Mucosa of rectum (tissue), 2 donors: ENCODE measurements at regions not wholly inside any gene's neighbourhood (a gene's known extent, or its start where the extent isn't known, plus 50 kb on each side); places are given as distances from the start of the nearest gene placed in this dataset.

ENCODE experiments used
- H3K27ac ChIP-seq, 2 donors: one replicate each; pipeline ENCODE4 v1.7.0; 2013; ENCODE audit warnings: inconsistent platforms in 2 of 2, low read depth in 2 of 2, low read length in 2 of 2
- H3K27me3 ChIP-seq, 2 donors: one replicate each; pipeline ENCODE4 v1.7.0; 2013; ENCODE audit warnings: low read length in 2 of 2; ENCODE audit not compliant: control insufficient read depth in 2 of 2, insufficient read depth in 2 of 2
- H3K36me3 ChIP-seq, 2 donors: one replicate each; pipeline ENCODE4 v1.7.0; 2013; ENCODE audit warnings: low read length in 2 of 2; ENCODE audit not compliant: control insufficient read depth in 2 of 2, insufficient read depth in 2 of 2
- H3K4me1 ChIP-seq, 2 donors: one replicate each; pipeline ENCODE4 v1.7.0; 2013; ENCODE audit warnings: low read length in 2 of 2, mild to moderate bottlenecking in 1 of 2; ENCODE audit not compliant: control insufficient read depth in 2 of 2, insufficient read depth in 2 of 2
- H3K4me3 ChIP-seq, 2 donors: one replicate each; pipeline ENCODE4 v1.7.0; 2013; ENCODE audit warnings: low read length in 2 of 2
- H3K9ac ChIP-seq, 2 donors: one replicate each; pipeline ENCODE4 v1.7.0; 2013; ENCODE audit warnings: low read length in 2 of 2, low read depth in 1 of 2, mild to moderate bottlenecking in 1 of 2
- H3K9me3 ChIP-seq, 2 donors: one replicate each; pipeline ENCODE4 v1.7.0; 2013; ENCODE audit warnings: low read length in 2 of 2; ENCODE audit not compliant: control insufficient read depth in 2 of 2
- donor health status: healthy.
- donor health status: Normal muscosa, but diverticular disease.

DNA sequence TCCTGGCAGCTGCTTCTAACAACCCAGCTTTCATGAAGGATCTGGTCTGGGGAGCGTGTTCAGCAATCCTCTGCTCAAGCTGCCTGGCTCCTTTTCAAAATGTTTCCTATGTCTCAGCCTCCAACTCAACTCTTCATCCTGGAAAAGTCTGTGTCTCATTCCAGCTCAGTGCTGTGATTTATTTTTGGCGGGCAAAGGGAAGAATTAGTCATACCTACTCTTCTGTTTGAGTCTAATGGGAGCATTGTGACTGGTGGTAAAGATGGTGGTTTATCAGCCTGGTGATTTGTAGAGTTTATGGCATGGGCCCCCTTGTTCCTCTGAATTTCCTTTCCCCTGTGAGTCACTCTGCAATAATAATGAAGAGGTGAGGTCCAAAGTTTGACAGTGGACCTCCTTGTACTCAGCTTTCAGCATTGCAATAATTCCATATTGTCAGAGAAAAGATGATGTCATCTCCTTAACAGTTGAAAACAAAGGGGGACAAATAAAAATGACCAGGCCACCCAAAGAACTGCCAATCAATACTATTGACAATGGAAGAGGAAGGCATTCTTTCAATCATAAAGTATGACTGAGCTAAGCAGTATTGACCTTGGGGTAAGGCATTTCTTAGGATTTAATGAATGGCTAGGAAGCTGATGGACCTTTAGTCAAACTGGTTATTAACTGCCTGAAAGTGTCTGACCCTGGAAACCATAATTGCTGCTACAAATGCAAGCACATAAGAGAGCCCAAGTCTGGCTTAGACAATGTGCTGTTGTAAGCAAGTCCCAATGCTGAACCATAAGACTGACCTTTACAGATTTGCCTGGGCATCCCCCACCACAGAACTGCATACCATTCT is 204.7 kb upstream of the MCTP2 start:
- Histone ChIP-seq H3K9me3 (no peaks in the 10 kb centered on the region), H3K27ac (no peak overlapping the region), H3K4me1 (no peaks in the 10 kb centered on the region), H3K4me3 (no peak overlapping the region), H3K27me3 (no peaks in the 10 kb centered on the region), H3K9ac (no peak overlapping the region), H3K36me3 (no peaks in the 10 kb centered on the region)

DNA sequence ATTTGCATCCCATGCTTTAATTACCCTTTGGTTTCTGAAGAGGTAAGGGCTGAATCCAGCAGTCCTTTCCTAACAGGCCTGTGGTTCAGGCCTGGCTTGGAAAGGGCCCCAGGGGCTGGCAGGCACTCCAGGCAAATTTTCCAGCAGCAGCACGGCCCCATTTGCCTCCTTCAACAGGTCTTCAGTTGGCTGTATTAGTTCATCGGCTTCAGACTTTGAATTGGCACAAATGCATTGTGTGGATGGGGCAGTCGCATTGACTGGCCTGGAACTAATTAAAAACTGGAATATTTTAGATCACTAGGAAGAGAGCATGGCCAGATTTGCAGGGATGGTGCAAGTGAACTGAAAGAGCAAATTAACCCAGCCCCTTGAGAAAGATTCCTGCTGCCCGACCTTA is 207.8 kb upstream of the MCTP2 start:
- Histone ChIP-seq H3K9ac (no peak overlapping the region), H3K36me3 (no peaks in the 10 kb centered on the region), H3K4me1 (no peaks in the 10 kb centered on the region), H3K27me3 (no peaks in the 10 kb centered on the region), H3K27ac (no peak overlapping the region), H3K4me3 (no peak overlapping the region), H3K9me3 (no peaks in the 10 kb centered on the region)

DNA sequence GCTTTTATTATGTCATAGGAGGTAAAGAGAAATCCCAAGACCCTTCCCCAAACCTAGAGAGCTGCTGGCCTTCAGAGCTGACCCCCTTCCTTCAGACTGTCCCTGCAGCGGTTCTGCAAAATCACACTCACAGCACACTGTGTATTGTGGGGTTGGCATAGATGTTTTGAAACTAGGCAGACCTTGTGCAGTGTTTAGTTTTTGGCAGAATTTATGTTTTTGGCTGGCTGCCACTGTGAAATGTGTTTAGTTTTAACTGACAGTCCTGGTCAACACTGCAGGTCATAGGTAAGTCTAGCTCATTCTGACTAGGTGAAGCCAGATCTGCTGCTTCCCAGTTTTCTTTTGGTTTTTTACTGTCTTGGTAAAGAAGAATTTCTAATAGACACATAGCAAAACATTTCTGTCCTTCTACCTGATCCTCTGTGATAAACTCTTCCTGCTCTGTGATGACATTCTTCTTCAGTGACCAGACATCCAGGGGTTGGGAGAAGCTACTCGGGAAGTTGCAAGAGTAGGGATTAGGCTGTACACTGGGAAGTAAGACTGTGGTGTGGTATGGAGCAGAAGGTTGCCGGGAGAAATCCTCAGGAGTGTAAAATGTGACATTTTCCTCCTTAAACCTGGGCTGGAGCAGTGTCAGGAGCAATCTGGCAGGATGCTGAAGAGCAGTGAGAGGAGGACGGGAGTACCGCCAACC is 209.6 kb upstream of the MCTP2 start:
- Histone ChIP-seq H3K9ac (no peak overlapping the region), H3K27ac (no peak overlapping the region), H3K36me3 (no peaks in the 10 kb centered on the region)

DNA sequence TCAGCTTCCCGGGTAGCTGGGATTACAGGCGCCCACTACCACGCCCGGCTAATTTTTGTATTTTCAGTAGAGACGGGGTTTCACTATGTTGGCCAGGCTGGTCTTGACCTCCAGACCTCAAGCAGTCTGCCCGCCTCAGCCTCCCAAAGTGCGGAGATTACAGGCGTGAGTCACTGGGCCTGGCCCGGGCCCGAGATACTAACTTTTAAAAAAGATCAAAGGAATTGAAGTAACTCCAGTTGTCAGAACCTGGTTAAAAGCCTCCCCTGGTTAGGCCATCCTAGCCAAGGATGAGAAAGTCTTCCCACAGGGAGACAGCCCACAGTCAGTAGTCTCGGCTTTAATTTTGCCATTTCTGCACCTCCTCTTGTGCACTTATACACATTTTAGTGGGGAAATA is 212.3 kb upstream of the MCTP2 start:
- no peaks in the 10 kb centered on the region for H3K36me3 ChIP-seq
- H3K9ac ChIP-seq, result no peak overlapping the region
- H3K4me3 ChIP-seq, result no peak overlapping the region
- H3K27ac ChIP-seq, result no peak overlapping the region
- no peaks in the 10 kb centered on the region for H3K9me3 ChIP-seq
- no peaks in the 10 kb centered on the region for H3K4me1 ChIP-seq
- no peaks in the 10 kb centered on the region for H3K27me3 ChIP-seq

More for the DNA sequence above, 209.6 kb upstream of the MCTP2 start:
- Histone ChIP-seq H3K9me3 (no peaks in the 10 kb centered on the region), H3K4me3 (no peak overlapping the region), H3K4me1 (no peaks in the 10 kb centered on the region), H3K27me3 (no peaks in the 10 kb centered on the region)

DNA sequence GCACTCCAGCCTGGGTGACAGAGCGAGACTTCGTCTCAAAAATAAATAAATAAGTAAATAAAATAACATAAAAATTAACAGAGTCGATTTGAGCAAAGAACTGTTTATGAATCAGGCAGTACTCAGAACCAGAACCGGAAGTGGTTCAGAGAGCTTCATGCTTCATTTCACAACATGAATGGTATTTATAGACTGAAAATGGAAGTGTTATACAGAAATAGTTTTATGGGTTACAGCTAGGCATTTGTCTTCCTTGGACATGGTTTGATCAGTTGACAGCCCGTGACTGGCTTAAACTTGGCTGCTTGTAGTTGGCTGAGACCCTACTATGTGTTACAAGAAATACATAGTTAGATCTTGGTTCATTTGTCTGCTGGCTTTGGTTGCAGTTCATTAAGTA is 216.0 kb upstream of the MCTP2 start:
- Histone ChIP-seq H3K27me3 (no peaks in the 10 kb centered on the region), H3K9me3 (no peaks in the 10 kb centered on the region)

DNA sequence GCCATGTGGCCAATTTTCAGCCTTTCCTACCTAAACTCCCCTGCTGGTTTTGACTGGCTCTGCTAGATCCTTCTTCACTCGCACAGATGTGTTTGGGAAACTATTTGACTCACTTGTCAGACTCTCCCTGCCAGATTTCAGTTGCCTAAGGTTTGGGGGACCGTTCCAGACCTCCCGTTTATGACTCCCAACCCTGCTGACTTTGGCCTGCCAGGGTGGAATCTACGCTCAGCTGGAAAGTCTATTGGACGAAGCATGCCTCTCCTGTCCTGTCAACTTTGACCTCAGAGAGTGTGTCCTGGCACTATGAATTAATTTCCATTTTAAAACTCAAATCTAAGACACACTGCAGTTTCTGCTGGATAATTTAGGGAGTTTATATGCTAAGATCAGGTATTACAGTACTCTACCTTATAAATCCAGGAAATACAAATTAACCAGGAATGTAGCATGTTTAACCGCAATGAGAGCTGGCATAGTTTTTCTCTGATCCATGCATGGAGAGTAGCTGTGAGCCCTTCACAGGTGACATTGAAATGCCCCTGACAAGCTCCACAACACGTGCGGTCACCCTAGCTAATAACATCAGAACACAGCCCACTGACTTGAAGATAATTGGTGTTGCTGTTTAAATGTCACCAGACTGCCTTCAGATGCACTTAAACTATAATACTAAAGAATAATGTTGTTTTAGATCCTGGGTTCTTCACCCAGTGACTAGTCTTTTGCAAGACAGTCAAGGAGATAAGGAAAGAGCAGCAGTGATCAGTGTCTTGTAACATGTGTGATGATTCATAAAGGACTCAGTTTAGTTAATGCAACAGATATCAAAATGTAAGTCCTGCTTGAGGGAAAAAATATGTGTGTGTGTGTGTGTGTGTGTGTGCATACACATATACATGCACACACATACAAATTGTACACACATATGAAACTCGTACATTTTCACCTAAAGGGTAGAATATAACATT is 223.0 kb upstream of the MCTP2 start:
- Histone ChIP-seq H3K27ac (no peak overlapping the region), H3K27me3 (no peaks in the 10 kb centered on the region), H3K9ac (no peak overlapping the region), H3K4me1 (no peaks in the 10 kb centered on the region), H3K9me3 (no peaks in the 10 kb centered on the region), H3K4me3 (no peak overlapping the region), H3K36me3 (no peaks in the 10 kb centered on the region)

More for the DNA sequence above, 216.0 kb upstream of the MCTP2 start:
- Histone ChIP-seq H3K9ac (no peak overlapping the region), H3K4me3 (no peak overlapping the region), H3K4me1 (no peaks in the 10 kb centered on the region), H3K27ac (no peak overlapping the region), H3K36me3 (no peaks in the 10 kb centered on the region)

DNA sequence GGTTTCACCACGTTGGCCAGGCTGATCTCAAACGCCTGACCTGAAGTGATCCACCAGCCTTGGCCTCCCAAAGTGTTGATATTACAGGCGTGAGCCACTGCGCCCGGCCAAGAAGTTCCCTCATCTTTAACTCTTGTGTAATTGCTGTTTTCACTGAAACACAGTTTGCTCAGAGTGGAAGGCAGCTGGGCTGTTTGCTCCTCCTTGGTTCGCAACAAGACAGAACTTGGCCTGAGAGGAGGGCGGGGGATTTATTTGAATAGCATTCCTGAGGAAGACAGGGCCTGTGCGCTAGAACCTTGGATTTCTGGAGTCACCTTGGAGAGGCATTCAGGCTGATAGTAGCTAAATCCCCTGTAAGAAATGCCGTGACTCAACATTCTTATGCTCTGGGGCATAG is 226.7 kb upstream of the MCTP2 start:
- Histone ChIP-seq H3K27me3 (no peaks in the 10 kb centered on the region), H3K4me1 (no peaks in the 10 kb centered on the region), H3K9ac (no peak overlapping the region), H3K9me3 (no peaks in the 10 kb centered on the region), H3K36me3 (no peaks in the 10 kb centered on the region), H3K4me3 (no peak overlapping the region), H3K27ac (no peak overlapping the region)

DNA sequence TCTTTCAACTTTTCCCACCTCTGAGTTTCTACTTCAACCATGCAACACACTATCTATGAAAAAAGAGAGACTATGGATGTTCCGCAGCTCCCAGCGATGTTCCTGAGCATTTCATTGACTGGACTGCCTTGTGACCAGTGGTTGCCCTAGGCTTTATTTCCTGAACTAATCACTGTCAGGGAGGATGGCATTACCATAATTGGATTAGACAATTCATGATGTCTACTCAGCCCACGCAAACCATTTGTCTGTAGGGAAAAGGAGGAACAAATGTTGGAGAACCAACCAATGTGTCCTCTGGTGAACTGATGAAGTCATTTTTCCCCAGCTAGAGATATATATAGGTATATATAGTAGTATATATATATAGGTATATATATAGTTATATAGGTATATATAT is 229.3 kb upstream of the MCTP2 start:
- H3K27ac ChIP-seq, result no peak overlapping the region

DNA sequence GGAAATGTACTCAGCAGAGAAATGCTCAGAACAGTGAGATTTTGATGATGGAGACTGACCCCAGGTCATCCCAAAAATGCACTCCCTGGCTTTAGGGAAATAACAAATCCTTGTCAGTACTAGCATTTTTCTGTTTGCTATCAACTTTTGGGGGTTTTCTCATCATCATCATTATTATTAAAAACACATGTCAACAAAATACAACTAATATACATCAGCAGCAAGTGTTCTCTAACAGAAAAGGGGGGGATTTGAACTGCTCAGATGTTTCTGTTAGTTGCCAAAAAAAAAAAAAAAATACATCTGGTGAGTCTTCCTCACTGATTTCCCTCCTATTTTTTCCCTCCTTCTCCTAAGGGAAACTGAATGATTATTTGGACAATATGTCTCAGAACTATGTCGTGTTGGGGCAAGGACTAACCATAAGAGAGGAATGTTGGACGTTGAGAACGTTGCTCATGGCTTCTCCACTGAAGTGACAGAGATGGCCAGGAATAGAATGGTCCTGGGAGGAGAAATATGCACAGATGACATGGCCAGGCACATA is 230.0 kb upstream of the MCTP2 start:
- Histone ChIP-seq H3K27ac (no peak overlapping the region), H3K4me3 (no peak overlapping the region), H3K9me3 (no peaks in the 10 kb centered on the region), H3K27me3 (peaks cover 0 to 4% of the 10 kb centered on the region in 2 donors), H3K4me1 (no peaks in the 10 kb centered on the region), H3K9ac (no peak overlapping the region), H3K36me3 (no peaks in the 10 kb centered on the region)

More for the DNA sequence above, 229.3 kb upstream of the MCTP2 start:
- Histone ChIP-seq H3K27me3 (peaks cover 0 to 4% of the 10 kb centered on the region in 2 donors), H3K4me3 (no peak overlapping the region), H3K9me3 (no peaks in the 10 kb centered on the region), H3K4me1 (no peaks in the 10 kb centered on the region), H3K36me3 (no peaks in the 10 kb centered on the region), H3K9ac (no peak overlapping the region)
